AML-193 (cell line): ENCODE measurements at regions not wholly inside any gene's neighbourhood (a gene's known extent, or its start where the extent isn't known, plus 50 kb on each side); places are given as distances from the start of the nearest gene placed in this dataset.
"Not testable (repeated sequence)": the region's sequence is repeated elsewhere in the genome, so short reads cannot be mapped to it uniquely, and the experiment has no call there.

ENCODE experiments used
- DNase-seq, 2 experiments: peaks; one replicate each; lab custom pipeline; 2025; lab: John Stamatoyannopoulos, UW

DNA sequence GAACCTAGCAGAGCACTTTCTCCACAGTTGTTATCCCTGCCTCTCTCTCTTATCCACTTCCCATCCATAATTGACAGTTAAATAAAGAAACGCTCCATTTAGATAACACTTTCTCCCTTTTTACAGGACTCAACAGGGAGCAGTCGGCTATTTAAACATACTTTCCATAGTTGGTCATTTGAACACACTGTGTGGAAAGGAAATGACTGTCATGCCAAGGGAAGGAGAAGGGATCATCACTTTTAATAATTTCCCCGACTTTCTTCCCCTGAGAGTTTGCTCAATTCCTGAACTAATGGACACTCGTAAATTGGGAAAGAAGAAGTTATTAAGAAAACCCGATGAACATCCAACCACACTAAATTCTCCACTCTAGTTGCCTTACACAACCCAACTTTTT is 400.8 kb upstream of the PTGER4 start:
- DNase-seq: no peak

DNA sequence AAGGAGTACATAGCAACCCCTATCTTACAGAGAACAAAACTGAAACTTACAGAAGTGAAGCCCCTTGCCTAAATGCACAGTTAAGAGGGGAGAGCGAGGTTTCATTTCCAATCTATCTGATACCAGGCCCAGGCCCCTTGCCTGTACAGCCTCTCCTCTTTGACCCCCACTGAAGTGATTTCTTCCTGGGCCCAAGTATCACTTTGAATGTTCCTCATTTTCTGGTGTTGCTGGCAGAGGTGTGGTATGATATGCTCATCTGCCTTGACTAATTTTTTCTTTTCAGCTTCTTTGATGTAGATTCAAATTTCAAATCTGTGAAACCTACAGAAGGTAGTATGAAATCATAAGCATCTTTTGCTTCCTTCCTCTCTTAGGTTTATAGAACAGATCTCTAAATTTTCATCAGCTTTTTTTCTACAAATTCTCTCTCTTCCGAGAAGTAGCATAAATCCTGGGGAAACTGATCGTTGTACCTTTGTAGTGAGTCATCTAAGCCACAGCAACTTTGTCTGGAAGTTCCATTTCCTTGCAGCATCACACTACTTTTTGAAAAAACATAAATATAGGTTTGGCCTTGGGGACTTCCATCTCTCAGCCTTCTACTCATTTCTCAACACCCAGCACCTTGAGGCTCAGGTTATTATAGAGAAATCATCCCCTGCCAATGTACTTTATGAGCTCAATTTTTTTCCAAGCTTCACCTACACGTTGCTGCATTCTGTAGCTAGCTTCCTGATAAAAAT is 402.4 kb upstream of the PTGER4 start:
- DNase-seq: no peak

DNA sequence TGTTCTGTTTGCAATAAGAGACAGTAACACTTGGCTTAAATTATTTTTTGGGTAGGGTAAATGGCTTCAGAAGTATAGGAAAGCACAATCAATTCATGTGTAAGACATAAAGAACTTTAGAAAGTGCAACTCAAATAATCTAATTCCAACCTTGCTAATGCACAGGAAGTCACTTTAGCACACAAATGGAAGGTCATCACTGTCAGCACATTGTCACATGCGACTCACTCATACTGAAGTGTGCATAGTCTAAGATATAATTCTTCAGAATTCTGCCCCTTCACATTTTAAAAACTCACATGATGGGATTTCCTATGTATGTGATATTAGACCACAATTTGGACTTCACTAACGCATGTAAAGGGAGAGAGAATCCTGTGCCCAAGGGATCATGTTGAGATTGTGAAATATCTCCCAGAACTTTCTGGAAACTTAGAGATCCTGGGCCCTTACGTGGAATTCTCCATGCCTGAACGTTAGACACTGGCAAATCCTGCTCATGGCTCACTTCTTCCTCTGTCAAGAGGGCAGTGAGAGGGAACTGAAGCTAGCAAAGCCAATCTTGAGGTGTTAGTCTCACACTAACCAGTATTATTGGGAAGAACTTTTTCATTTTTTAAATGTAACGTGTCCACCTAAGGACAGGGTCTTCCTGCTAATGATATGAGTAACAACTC is 403.2 kb upstream of the PTGER4 start:
- no peak for DNase-seq

DNA sequence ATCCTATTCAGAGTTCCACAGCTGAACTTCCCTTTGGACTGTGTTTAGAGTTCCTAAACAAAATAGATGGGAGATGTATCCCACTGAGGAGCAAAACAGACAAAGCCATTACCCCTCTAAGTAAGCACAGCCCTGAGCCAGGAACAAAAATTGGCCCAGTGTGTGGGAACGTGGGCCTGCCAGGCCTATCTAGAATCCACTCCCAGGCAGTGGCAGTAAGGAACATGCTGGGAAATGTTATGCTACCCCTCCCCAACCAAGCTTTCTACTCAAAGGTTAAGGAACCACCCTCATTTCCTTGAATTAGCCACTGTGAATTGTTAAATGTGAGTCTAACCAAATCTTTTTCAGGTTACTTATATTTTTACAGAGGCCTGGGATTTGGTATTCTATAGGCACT is 405.1 kb upstream of the PTGER4 start:
- no peak for DNase-seq

DNA sequence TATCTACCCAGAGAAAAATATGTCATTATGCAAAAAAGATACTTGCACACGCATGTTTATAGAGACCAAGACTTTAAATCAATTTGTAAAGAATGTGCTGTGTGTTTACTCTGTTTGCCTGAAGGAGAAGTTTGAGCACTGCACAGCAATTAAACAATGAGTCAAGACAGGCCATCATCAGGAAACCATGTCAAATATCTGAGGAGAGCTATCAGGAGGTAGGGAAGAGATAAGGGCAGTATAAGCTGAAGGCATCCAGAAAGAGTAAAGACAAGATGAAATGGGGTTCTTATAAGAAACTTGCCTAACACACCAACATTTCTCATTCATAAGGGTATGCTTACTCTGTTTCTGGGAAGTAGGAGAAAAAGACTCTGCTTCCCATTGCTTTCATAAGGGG is 405.8 kb upstream of the PTGER4 start:
- DNase-seq: no peak

DNA sequence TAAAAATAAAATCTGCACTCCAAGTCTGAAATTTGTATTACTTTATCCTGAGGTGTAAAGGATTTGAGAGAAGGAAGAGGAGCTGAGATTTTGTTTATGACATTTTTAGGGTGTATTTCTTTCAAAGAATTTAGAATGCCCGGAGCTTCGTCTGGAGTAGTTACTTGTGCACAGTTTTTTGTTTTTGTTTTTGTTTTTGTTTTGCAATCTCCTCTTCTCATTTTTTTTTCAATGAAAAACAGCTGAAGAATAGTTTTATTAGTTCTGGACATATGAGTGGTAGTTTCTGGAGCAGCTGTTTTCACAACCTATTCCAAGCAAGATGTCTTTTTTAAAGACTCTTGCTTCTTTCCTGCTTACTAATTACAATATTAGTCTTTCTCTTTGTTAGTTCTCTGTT is 408.2 kb upstream of the PTGER4 start:
- DNase-seq: no peak

DNA sequence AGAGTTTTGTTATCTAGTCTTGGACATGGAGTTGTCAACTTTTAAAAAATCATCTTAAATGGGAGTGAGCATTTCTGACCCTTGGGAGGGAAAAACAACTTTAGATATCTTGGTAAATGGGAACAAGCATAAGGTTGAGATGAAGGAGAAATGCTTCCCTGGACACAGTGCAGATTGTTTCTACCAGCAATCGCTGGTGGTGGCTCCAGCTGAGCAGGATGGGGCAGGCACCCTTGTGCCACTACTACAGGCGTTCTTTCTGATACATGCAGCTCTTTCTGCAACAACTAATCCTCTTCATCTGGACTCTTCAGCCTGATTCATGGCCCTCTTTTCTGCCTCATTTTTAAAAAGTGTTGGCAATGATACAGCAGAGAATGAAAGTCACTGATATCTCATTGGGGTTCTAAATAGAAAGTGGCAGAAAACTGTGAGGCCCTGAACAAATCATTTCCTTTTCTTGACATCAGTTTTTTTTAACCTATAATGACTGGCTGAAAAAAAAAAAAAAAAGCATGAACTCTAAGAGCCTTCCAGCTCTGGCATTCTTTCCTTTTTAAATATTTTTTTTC is 409.4 kb upstream of the PTGER4 start:
- DNase-seq: no peak

DNA sequence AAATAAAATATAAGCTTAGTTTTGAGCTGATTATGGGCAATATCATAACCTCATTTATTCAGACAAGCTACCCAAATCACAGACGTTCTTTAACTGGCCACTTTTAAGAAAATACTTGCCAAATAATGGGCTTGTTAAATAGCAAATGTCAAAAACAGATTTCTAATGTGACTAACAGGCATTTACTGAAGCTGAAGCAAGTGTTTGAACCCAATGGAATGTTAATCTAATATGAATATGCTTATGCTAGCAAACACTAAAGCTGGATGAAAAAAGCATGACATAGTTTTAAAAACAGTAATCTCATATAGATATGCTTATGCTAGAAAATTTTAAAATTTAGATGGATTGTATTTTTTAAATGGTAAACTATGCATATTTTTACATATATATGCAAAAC is 411.6 kb upstream of the PTGER4 start:
- no peak for DNase-seq

DNA sequence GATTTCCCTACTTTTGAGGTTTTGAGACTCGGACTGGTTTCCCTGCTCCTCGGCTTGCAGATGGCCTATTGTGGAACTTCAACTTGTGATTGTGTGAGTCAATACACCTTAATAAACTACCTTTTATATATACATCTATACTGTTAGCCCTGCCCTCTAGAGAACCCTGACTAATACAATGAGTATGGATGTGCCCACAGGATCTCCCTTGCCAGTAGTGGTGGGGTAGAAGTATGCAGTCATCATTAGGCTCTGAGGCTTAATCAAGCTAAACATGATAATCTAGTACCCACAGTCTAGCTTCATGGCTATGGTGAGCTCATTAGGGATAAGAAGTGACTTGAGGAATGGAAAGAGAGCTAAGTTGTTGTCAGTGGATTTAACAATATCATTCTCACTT is 412.8 kb upstream of the PTGER4 start:
- no peak for DNase-seq

DNA sequence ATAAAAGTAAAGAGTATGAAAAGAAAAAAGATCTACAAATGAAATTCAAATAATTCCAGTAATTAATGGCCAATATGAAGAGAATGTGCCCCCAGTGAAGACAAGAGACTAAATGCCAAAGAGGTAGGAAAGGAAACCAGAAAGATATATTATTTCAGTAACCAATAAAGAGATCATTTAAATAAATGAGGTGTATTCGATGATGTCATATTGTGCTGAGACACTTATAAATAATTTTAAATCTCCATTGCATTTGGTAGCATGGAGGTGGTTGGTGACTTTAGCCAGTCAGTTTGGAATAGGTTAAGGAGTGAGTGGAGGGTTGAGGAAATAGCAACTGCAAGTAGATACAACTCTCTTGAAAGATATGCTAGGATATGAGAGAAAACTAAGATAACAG is 417.7 kb upstream of the PTGER4 start:
- DNase-seq: no peak

DNA sequence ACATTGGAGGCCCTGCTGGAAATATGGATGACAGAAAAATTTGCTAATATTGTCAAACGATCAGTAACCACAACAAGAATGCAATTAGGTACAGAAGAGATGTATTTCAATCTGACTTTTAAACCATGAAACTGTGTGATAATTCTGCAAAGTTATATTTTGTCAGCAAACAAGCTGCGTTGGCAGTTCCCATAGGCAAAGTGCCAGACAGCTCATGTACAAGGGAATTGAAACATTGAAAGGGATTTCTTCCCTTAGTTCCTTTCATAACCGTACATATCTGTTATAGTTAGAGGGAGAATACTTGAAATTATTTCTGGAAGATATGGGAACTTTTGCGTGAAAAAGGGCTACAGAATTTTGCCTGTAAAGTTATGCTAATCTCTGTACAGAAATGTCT is 419.4 kb upstream of the PTGER4 start:
- no peak for DNase-seq

DNA sequence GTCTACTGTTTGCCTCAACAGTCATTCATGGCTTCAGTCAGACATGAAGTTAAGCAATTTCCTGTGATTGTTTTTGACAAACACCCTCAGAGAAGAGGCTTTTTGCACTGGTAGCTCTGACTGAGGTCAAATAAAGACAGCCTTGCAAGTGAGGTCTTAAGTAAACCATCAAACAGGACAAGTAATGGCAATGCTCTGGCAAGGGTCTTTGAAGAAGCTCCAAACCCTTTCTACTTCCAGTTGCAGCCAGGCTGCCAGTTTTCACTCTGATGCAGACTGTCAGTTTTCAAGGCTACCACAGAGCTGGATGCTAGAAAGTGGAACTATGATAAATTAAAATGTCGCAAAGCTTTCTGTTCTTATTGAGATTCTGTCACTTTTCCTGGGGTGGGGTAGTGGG is 421.5 kb upstream of the PTGER4 start:
- peak; percentile 53 to 61 for DNase-seq

DNA sequence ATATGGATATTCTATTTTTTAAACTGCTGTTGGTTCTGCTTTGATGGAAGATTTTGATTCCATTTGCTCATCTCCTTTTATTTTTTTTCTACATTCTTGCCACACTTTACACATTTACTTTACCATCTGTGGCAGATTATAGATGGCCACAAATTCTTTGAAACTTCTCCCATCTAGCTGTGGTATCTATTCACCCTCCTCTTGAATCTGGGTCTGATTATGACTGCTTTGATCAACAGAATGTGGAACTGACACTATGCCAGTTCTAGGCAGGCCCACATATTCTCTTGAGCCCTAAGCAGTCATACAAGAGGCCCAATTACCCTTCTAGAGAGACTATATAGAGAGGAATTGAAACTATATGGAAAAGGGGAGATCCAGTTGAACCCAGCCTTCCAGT is 439.0 kb upstream of the PTGER4 start:
- no peak for DNase-seq

DNA sequence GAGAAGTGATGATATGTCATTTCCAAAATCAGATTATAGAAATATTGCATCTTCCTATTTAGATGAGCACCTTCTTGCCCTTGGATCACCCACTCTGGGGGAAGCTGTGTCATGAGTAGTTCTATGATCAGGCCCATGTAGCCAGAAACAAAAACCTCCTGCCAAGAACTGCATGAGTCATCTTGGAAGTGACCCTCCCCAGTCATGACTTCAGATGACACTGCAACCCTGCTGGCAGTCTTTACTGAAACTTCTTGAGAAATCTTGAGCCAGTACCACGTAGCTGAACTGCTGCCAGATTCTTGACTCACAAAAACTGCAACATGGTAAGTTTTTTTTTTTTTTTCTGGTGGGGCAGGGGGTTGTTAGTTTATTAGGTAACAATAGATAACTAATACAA is 439.6 kb upstream of the PTGER4 start:
- no peak for DNase-seq

DNA sequence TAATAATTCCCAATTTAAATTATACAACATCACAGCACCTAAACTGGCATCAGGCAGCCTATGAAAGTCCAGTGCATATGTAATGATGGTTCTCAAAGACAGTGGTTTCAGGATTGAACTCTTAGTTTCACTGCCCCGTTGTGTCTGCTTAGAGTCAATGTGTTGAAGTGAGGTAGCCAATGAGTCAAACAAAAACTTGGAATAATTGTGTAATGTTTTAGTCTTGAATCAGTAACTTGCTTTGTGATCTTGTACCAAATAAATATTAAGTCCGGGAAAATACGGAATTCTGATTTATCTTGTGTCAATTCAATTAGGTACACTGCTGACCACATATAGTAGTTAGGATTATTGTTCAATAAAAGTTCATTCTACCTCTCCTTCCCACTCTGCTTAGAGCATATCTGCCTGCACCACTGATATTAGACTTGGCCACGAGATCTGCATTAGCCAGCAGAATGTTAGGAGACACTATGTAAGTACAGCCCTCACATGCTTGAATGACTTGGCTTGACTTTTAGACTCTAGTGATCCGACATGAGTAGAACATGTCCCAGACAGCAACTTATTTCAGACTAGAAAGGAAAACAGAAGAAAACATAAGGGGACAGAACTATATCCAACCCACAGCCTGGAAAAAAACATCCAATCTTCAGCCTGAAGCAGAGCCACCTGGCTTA is 441.5 kb upstream of the PTGER4 start:
- no peak for DNase-seq

DNA sequence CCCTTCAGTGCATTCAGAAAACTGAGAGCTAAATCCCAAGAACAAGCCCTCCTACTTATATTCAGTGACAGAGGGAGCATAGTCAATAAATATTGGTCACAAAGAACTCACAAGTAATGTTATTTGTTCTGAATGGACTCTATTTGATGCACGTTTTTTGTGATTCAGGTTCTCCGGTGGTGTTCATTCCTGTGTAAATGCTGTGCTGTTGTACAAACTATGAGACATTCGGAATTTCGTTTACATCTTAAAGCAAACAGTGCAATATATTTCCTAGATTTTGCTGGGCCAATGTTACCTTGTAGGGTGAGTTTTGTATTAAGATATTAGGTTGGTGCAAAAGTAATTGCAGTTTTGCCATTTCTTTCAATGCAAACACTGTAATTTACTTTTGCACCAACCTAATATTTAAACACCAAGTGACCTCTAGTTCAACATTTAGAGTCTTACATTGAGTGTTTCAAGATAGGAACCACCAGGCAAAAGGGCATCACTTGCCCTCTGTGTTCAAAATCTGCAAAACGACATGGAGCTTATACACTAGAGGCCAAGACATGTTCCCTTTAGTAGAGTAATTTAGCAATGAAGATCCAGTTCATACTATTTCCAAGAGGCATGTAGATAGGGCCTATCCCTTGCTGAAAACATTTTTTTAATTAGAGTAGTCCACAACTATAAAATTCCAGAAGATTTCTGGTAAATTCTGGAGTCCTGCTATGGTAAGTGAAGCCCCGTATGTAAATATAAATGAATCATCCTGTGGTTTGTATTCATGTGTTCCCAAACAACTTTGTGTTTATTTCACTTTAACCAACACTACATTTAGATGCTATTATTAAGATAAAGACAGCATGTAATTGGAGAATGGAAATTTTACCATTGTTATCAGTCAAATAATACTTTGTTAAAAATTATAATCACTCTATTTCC is 444.0 kb upstream of the PTGER4 start:
- DNase-seq: no peak

DNA sequence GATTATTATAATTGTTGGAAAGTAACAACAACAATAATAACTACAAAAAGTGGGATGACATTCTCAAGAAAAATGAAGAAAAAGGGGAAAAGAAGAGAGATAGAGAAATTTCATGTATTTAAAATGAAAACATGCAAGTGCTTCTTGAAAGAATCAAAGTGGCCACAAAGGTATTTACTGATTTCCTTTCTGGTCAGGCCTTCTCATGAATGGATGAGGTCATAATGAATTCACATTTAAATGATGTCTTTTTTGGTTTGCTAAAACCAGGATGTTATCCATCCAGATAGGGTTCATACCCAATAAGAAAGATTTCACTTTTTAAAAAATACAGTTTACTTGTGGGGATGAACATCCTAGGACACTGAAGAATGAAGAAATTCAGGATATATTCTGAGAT is 446.4 kb upstream of the PTGER4 start:
- no peak for DNase-seq

DNA sequence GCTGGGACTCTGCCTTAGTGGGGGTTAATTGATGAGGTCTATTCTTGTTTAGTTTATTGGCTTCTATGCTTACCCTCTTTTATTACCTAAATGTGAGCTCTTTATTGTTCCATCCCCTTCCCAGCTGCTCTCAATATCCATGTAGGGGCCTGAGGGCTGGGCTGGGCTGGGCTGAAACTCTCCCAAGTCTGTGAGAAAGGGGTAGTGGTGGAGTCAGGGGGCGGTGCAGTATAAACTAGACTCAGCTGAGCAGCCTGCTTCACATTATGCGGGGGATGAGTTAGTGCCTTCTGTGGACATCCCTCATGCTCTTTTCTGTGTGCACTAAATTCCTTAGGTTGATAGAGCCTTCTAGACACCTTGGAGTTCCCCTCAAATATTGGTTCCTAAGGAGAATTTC is 451.8 kb upstream of the PTGER4 start:
- no peak for DNase-seq

DNA sequence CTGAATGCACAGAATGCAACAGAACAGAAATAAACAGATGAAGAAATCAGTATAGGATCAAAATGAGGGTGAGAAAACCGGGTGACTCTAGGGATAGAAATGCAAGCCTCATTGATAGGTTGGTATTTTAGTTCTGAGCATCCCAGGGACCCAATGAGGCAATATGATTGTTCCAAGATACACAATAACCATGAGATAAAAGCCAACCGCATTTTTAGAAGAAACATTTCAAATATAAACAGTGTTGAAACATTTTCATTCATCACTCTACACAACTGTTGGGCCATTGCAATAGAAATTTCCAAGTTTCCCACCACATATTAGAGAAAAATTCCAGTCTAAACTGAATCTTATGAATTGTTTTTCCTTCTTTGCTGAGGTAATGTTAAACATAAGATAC is 452.3 kb upstream of the PTGER4 start:
- no peak for DNase-seq

DNA sequence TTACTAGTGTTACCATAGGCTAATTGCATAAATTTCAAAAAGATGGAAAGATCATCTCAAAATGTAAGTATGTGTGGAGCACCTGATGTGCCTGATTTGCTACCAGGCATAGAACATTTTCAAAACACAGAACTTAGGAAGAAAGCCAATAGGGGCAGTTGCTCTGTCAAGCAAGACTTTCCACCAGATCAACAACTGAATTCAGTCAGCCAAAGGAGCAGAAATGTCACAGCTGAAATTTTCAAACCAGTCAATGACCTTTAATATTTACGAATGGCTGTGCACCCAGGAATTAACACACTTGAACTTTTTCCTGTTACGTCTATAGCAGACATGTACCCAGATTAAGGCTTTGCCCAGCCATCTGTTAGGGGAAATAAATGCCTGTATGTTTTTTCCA is 452.8 kb upstream of the PTGER4 start:
- no peak for DNase-seq

DNA sequence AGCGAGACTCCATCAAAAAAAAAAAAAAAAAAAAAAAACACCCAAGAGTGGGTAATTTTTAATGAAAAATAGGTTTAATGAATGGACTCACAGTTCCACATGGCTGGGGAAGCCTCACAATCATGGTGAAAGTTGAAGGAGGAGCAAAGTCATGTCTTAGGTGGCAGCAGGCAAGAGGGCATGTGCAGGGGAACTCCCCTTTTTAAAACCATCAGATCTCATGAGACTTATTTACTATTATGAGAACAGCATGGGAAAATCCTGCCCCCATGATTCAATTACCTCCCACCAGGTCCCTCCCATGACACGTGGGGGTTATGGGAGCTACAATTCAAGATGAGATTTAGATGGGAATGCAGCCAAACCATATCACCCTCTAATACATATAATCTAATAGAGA is 454.6 kb upstream of the PTGER4 start:
- DNase-seq: not testable (repeated sequence)

DNA sequence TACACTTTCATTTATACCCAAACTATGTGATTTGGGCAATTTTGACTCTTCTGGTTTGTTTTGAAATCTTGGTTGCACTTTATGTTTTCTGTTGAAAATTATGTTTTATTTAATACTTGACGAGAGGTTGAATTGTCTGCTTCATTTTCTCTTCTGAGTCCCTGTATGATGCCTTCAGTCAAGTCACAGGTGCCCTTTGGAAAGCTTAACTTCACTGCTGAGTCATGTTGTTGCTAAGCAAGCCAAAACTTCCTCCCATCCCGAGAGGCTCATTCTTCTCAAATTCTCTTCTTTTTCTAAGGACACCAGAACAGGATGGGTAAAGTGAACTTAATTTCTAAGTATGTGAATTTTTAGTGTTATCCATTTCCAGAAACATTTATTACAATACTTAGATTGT is 455.3 kb upstream of the PTGER4 start:
- no peak for DNase-seq
